ENCODE measurements at regions not wholly inside any gene's neighbourhood (a gene's known extent, or its start where the extent isn't known, plus 50 kb on each side); places are given as distances from the start of the nearest gene placed in this dataset.

DNA sequence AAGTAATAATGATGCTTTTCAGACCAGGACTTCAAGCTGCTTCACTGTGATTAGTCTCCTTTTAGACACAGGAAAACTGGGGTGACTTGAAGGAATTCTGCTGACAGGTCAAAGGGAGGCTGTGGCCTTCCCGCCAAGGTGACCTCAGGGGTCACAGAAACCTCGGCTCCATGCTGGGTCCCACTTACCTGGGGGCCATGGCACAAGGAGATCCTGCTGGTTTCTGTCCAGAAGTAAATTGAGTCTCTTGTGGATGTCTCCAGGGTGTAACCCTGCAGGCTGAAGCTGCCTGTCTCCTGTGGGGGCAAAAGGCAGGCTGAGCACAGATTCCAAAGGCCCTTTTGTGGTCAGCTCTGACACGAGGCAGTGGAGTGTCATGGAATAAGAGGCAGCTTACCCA, 138.7 kb upstream of the MED13L start:
- TF ChIP-seq, protein P1, sequence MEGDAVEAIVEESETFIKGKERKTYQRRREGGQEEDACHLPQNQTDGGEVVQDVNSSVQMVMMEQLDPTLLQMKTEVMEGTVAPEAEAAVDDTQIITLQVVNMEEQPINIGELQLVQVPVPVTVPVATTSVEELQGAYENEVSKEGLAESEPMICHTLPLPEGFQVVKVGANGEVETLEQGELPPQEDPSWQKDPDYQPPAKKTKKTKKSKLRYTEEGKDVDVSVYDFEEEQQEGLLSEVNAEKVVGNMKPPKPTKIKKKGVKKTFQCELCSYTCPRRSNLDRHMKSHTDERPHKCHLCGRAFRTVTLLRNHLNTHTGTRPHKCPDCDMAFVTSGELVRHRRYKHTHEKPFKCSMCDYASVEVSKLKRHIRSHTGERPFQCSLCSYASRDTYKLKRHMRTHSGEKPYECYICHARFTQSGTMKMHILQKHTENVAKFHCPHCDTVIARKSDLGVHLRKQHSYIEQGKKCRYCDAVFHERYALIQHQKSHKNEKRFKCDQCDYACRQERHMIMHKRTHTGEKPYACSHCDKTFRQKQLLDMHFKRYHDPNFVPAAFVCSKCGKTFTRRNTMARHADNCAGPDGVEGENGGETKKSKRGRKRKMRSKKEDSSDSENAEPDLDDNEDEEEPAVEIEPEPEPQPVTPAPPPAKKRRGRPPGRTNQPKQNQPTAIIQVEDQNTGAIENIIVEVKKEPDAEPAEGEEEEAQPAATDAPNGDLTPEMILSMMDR (IDR thresholded peaks at IDR 0.05) = no peak
- TF ChIP-seq EZH2 (IDR thresholded peaks at IDR 0.05; ENCODE audit: borderline replicate concordance, insufficient read depth, low read depth, low read length, poor library complexity, severe bottlenecking) = no peak

All from B cell (primary cell).